Lower leg skin (tissue), 3 donors: ENCODE measurements at regions not wholly inside any gene's neighbourhood (a gene's known extent, or its start where the extent isn't known, plus 50 kb on each side); places are given as distances from the start of the nearest gene placed in this dataset.

Experiments used
- CTCF ChIP-seq, 3 donors: fragments of 450-650 bp; IDR thresholded peaks; one replicate each; pipeline ENCODE4 v1.5.1; 2016; ENCODE audit warnings: antibody characterized with exemption in 3 of 3, mild to moderate bottlenecking in 3 of 3, moderate library complexity in 2 of 3
- POLR2A ChIP-seq, 2 donors: fragments of 450-650 bp; IDR thresholded peaks; one replicate each; pipeline ENCODE4 v1.6.1; 2016 to 2017; ENCODE audit warnings: antibody characterized with exemption in 2 of 2, mild to moderate bottlenecking in 1 of 2, moderate library complexity in 1 of 2

GRCh38 chr19:28519218-28519779, 693.7 kb downstream of the UQCRFS1 start:
- no peak for TF ChIP-seq CTCF (IDR thresholded peaks at IDR 0.05)
- TF ChIP-seq POLR2A (IDR thresholded peaks at IDR 0.05): no peak
